ENCODE measurements at regions not wholly inside any gene's neighbourhood (a gene's known extent, or its start where the extent isn't known, plus 50 kb on each side); places are given as distances from the start of the nearest gene placed in this dataset.

GRCh38 chr2:51717312-51717711 lies 685.4 kb upstream of the NRXN1 start:
- DNase-seq (ENCODE audit: extremely low spot score, unreplicated experiment): no peak
- H3K27ac Mint-ChIP-seq (ENCODE audit: unreplicated experiment): no peak overlapping the region
- no peak for TF ChIP-seq CTCF (IDR thresholded peaks at IDR 0.05)
- no peak overlapping the region for H3K4me3 Mint-ChIP-seq (ENCODE audit: unreplicated experiment)
- no peaks in the 10 kb centered on the region for H3K27me3 Mint-ChIP-seq (ENCODE audit: unreplicated experiment)
- H3K36me3 Mint-ChIP-seq (ENCODE audit: unreplicated experiment): no peaks in the 10 kb centered on the region
- H3K9me3 Mint-ChIP-seq (ENCODE audit: unreplicated experiment): peaks cover 16% of the 10 kb centered on the region
- no peaks in the 10 kb centered on the region for H3K4me1 Mint-ChIP-seq (ENCODE audit: unreplicated experiment)

GRCh38 chr2:51711766-51712165 lies 679.8 kb upstream of the NRXN1 start:
- DNase-seq (ENCODE audit: extremely low spot score, unreplicated experiment): no peak
- TF ChIP-seq CTCF (IDR thresholded peaks at IDR 0.05): no peak
- Mint-ChIP-seq H3K27ac (ENCODE audit: unreplicated experiment) (no peak overlapping the region), H3K27me3 (ENCODE audit: unreplicated experiment) (no peaks in the 10 kb centered on the region), H3K4me3 (ENCODE audit: unreplicated experiment) (no peak overlapping the region), H3K36me3 (ENCODE audit: unreplicated experiment) (no peaks in the 10 kb centered on the region), H3K9me3 (ENCODE audit: unreplicated experiment) (peaks cover 20% of the 10 kb centered on the region), H3K4me1 (ENCODE audit: unreplicated experiment) (no peaks in the 10 kb centered on the region)

- DNase-seq (ENCODE audit: extremely low spot score, unreplicated experiment): no peak
- no peak for TF ChIP-seq CTCF (IDR thresholded peaks at IDR 0.05)
- Mint-ChIP-seq H3K4me3 (ENCODE audit: unreplicated experiment) (no peak overlapping the region), H3K4me1 (ENCODE audit: unreplicated experiment) (no peaks in the 10 kb centered on the region), H3K9me3 (ENCODE audit: unreplicated experiment) (peaks cover 17% of the 10 kb centered on the region), H3K27me3 (ENCODE audit: unreplicated experiment) (no peaks in the 10 kb centered on the region), H3K27ac (ENCODE audit: unreplicated experiment) (no peak overlapping the region), H3K36me3 (ENCODE audit: unreplicated experiment) (no peaks in the 10 kb centered on the region)
Measured at GRCh38 chr2:51710222-51710621, 678.3 kb upstream of the NRXN1 start.

GRCh38 chr2:51707625-51708024 lies 675.7 kb upstream of the NRXN1 start:
- no peak overlapping the region for H3K4me3 Mint-ChIP-seq (ENCODE audit: unreplicated experiment)
- no peaks in the 10 kb centered on the region for H3K4me1 Mint-ChIP-seq (ENCODE audit: unreplicated experiment)
- no peak for DNase-seq (ENCODE audit: extremely low spot score, unreplicated experiment)
- H3K27me3 Mint-ChIP-seq (ENCODE audit: unreplicated experiment): no peaks in the 10 kb centered on the region
- no peaks in the 10 kb centered on the region for H3K36me3 Mint-ChIP-seq (ENCODE audit: unreplicated experiment)
- no peak for TF ChIP-seq CTCF (IDR thresholded peaks at IDR 0.05)
- no peak overlapping the region for H3K27ac Mint-ChIP-seq (ENCODE audit: unreplicated experiment)
- peaks cover 4% of the 10 kb centered on the region for H3K9me3 Mint-ChIP-seq (ENCODE audit: unreplicated experiment)

GRCh38 chr2:51706220-51706619 lies 674.3 kb upstream of the NRXN1 start:
- Mint-ChIP-seq H3K4me3 (ENCODE audit: unreplicated experiment) (no peak overlapping the region), H3K27ac (ENCODE audit: unreplicated experiment) (no peak overlapping the region), H3K4me1 (ENCODE audit: unreplicated experiment) (no peaks in the 10 kb centered on the region), H3K27me3 (ENCODE audit: unreplicated experiment) (no peaks in the 10 kb centered on the region), H3K36me3 (ENCODE audit: unreplicated experiment) (no peaks in the 10 kb centered on the region), H3K9me3 (ENCODE audit: unreplicated experiment) (peaks cover 4% of the 10 kb centered on the region)
- DNase-seq (ENCODE audit: extremely low spot score, unreplicated experiment): no peak
- TF ChIP-seq CTCF (IDR thresholded peaks at IDR 0.05): no peak
